GM12875 (cell line): ENCODE measurements at regions not wholly inside any gene's neighbourhood (a gene's known extent, or its start where the extent isn't known, plus 50 kb on each side); places are given as distances from the start of the nearest gene placed in this dataset.

Experiments used
- H3K4me3 ChIP-seq: one replicate; pipeline ENCODE4 v1.5.1; 2011; ENCODE audit warnings: low read depth, low read length, control low read depth
- TF ChIP-seq, protein P1 (sequence below): IDR thresholded peaks from 2 replicates; pipeline ENCODE4 v1.5.1; 2011; ENCODE audit warnings: low read depth, mild to moderate bottlenecking, control low read depth, inconsistent platforms, low read length, moderate library complexity, borderline replicate concordance; ENCODE audit not compliant: insufficient read depth

- no peak overlapping the region for H3K4me3 ChIP-seq
- TF ChIP-seq, protein P1, sequence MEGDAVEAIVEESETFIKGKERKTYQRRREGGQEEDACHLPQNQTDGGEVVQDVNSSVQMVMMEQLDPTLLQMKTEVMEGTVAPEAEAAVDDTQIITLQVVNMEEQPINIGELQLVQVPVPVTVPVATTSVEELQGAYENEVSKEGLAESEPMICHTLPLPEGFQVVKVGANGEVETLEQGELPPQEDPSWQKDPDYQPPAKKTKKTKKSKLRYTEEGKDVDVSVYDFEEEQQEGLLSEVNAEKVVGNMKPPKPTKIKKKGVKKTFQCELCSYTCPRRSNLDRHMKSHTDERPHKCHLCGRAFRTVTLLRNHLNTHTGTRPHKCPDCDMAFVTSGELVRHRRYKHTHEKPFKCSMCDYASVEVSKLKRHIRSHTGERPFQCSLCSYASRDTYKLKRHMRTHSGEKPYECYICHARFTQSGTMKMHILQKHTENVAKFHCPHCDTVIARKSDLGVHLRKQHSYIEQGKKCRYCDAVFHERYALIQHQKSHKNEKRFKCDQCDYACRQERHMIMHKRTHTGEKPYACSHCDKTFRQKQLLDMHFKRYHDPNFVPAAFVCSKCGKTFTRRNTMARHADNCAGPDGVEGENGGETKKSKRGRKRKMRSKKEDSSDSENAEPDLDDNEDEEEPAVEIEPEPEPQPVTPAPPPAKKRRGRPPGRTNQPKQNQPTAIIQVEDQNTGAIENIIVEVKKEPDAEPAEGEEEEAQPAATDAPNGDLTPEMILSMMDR = no peak
These were observed 393.7 kb upstream of the RGMA start for GRCh38 chr15:93482731-93483130.

DNA sequence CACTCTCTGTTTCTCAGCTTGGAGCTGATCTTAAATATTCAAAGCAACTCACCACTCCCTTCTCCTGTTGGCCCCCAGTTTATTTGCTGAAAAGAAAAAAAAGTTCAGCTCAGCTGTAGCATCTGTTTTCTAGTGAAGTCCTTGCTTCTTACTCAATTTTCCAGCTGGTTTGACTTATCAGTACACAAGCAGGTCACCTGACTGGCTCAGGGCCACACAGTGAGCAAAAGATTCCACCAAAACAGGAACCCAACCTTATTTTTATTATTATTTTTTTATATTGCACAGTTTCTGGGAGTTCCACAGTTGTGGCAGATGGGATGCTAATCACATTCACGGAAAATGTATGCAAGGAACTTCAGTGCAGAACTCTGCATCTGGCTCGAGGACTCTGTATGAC lies 390.7 kb upstream of the RGMA start:
- no peak overlapping the region for H3K4me3 ChIP-seq
- TF ChIP-seq, protein P1 = no peak

DNA sequence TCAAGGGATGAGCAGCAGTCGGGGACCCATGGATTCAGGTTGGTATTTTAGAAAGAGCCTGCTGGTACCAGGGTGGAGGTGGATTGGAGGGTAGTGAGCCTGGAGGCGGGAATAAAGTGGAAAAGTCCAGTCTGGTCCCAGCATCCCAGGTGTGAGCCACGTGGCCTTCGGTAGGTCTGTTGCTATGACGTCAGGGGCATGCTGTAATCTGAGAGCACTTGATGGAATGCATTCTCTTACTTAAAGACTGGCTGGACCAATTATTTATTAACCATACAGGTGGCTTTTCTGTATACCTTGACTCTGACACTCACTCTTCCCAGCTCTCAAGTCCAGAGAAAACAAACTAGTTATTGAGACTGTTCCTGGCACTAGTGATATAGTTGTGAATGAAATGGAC lies 389.9 kb upstream of the RGMA start:
- no peak overlapping the region for H3K4me3 ChIP-seq
- TF ChIP-seq, protein P1 = no peak

- H3K4me3 ChIP-seq = no peak overlapping the region
- TF ChIP-seq, protein P1 = no peak
These were observed 388.7 kb upstream of the RGMA start for GRCh38 chr15:93477721-93478120.

GRCh38 chr15:93477188-93477587 lies 388.2 kb upstream of the RGMA start:
- TF ChIP-seq, protein P1 = no peak
- H3K4me3 ChIP-seq = no peak overlapping the region

DNA sequence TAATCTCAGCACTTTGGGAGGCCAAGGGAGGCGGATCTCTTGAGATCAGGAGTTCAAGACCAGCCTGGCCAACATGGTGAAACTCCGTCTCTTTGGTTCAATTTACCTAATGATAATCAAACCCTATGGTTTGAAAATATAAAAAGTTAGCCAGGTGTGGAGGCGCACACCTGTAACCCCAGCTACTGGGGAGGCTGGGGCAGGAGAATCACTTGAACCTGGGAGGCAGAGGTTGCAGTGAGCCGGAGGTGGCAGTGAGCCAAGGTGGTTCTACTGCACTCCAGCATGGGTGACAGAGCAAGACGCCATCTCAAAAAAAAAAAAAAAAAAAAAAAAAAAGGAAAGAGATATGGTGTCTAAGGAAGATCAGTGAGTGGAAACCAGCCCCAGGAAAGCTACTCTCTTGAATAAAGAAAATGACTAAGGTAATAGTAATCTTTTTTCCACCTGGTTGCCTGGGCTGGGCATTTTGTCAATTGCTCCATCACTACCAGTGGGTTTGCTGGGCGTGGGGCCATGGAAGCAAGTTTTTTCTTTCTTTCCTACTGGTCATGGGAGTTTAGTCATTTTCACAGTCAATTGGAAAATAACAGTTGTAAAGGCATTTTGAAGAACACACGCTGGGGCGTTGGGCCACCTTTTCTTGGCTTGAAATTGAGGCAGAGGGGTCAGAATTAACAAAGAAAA lies 387.6 kb upstream of the RGMA start:
- H3K4me3 ChIP-seq = no peak overlapping the region
- TF ChIP-seq, protein P1 = no peak

DNA sequence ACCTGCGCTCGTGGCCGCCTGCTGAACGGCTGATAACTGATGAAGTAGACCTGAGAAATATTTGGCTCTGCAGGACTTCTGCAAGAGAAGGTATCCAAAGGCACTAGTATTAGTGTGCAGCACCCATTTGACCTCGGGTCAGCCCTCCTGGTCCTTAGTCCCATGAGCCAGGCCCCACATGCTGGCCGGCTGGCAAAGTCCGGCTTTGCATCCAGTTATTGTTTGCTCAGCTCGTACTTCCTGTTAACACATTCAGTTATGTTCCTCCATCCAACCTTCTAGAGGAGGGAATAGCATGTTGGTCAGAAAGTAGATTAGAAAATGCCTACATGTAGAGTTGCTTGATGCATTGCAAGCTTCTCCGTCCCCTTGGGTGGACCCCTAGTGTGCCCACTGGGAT lies 385.7 kb upstream of the RGMA start:
- TF ChIP-seq, protein P1 = no peak
- H3K4me3 ChIP-seq = no peak overlapping the region
